ENCODE measurements at regions not wholly inside any gene's neighbourhood (a gene's known extent, or its start where the extent isn't known, plus 50 kb on each side); places are given as distances from the start of the nearest gene placed in this dataset.

GRCh38 chr4:165605811-165606210 is 227.0 kb downstream of the CPE start:
- Histone ChIP-seq H3K9me3 (no peaks in the 10 kb centered on the region), H3K27ac (no peak overlapping the region), H3K4me1 (no peaks in the 10 kb centered on the region), H3K36me3 (ENCODE audit: insufficient read depth in 1 of 2, low read depth in 1 of 2) (no peaks in the 10 kb centered on the region), H3K4me3 (no peak overlapping the region), H3K27me3 (ENCODE audit: insufficient read depth in 3 of 3, low read length in 2 of 3) (no peaks in the 10 kb centered on the region)
- no peak for TF ChIP-seq CTCF (IDR thresholded peaks at IDR 0.05)
- DNase-seq (no peak), ATAC-seq (no peak)
- intact Hi-C loops (cut with DNase I) = no loop called here
- WGBS, 3 donors = 48 to 61% (median 49%) methylated on average over 1 of the region's 1 CpG

- no peaks in the 10 kb centered on the region for H3K9me3 ChIP-seq
- DNase-seq (no peak), ATAC-seq (no peak)
- 58 to 66% (median 61%) methylated on average over 2 of the region's 2 CpGs for WGBS, 3 donors
- TF ChIP-seq CTCF (IDR thresholded peaks at IDR 0.05) = no peak
- intact Hi-C loops (cut with DNase I) = no loop called here
- H3K36me3 ChIP-seq (ENCODE audit: insufficient read depth in 1 of 2, low read depth in 1 of 2) = no peaks in the 10 kb centered on the region
- H3K4me3 ChIP-seq = no peak overlapping the region
- no peak overlapping the region for H3K27ac ChIP-seq
- no peaks in the 10 kb centered on the region for H3K27me3 ChIP-seq (ENCODE audit: insufficient read depth in 3 of 3, low read length in 2 of 3)
- no peaks in the 10 kb centered on the region for H3K4me1 ChIP-seq
These were observed 227.8 kb downstream of the CPE start for GRCh38 chr4:165606465-165607205.

- no peaks in the 10 kb centered on the region for H3K27me3 ChIP-seq (ENCODE audit: insufficient read depth in 3 of 3, low read length in 2 of 3)
- no peak overlapping the region for H3K4me3 ChIP-seq
- H3K9me3 ChIP-seq = no peaks in the 10 kb centered on the region
- no peak overlapping the region for H3K27ac ChIP-seq
- H3K4me1 ChIP-seq = no peaks in the 10 kb centered on the region
- WGBS, 3 donors = 90 to 94% (median 91%) methylated on average over 2 of the region's 2 CpGs
- TF ChIP-seq CTCF (IDR thresholded peaks at IDR 0.05) = no peak
- intact Hi-C loops (cut with DNase I) = no loop called here
- DNase-seq (no peak), ATAC-seq (no peak)
- H3K36me3 ChIP-seq (ENCODE audit: insufficient read depth in 1 of 2, low read depth in 1 of 2) = no peaks in the 10 kb centered on the region
These were observed 230.8 kb downstream of the CPE start for GRCh38 chr4:165609653-165610052.

GRCh38 chr4:165610679-165611437 is 232.1 kb downstream of the CPE start:
- no peak overlapping the region for H3K27ac ChIP-seq
- ATAC-seq (no peak), DNase-seq (no peak)
- TF ChIP-seq CTCF (IDR thresholded peaks at IDR 0.05) = no peak
- intact Hi-C loops (cut with DNase I) = no loop called here
- no peaks in the 10 kb centered on the region for H3K9me3 ChIP-seq
- H3K4me3 ChIP-seq = no peak overlapping the region
- H3K27me3 ChIP-seq (ENCODE audit: insufficient read depth in 3 of 3, low read length in 2 of 3) = no peaks in the 10 kb centered on the region
- 71 to 75% (median 74%) methylated on average over 6 of the region's 6 CpGs for whole genome bisulfite sequencing, 3 donors
- H3K4me1 ChIP-seq = no peaks in the 10 kb centered on the region
- no peaks in the 10 kb centered on the region for H3K36me3 ChIP-seq (ENCODE audit: insufficient read depth in 1 of 2, low read depth in 1 of 2)

Data from psoas muscle (tissue), 7 donors.